ENCODE measurements at regions not wholly inside any gene's neighbourhood (a gene's known extent, or its start where the extent isn't known, plus 50 kb on each side); places are given as distances from the start of the nearest gene placed in this dataset.

DNA sequence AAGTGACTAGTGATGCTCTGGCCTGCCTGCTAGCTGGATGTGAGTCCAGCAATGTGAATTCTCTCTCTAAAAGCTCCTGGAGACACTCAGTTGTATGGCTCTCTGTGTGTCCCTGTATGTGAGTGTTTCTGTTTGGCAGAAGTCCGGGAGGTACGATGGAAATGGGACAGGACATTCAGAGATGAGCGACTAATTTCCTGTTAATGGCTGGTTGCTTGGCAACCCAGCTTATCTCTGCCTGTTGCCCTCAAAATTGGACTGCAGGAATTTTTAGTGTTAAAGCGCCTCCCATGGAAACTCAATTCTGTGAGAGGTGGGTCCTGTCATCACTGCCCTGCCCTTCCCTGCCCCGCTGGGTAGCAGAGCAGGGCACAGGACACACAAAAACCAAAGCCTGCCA, 136.8 kb upstream of the LRFN2 start:
- BruUV-seq (replicated peaks): no TSS peak
- ChIA-PET POLR2A (no interaction called here), CTCF (no interaction called here)
- H3K4me3 ChIP-seq (replicated peaks in 1 of 3; ENCODE audit: insufficient read depth in 1 of 3, low read depth in 1 of 3, low read length in 3 of 3): no peak overlapping the region
- FAIRE-seq (no peak), DNase-seq (ENCODE audit: low read depth, low spot score) (no peak)
- no peak overlapping the region for H3K4me2 ChIP-seq (ENCODE audit: insufficient read depth, low read length)
- peaks cover 12% of the 10 kb centered on the region for H3K4me1 ChIP-seq (ENCODE audit: control insufficient read depth, extremely low read depth, insufficient read depth, low read length)
- no peaks in the 10 kb centered on the region for H3K9me3 ChIP-seq (replicated peaks; ENCODE audit: control insufficient read depth, insufficient read depth, low read length)
- H2AFZ ChIP-seq (ENCODE audit: low read depth, low read length): peak overlapping the region; percentile 36
- no peak overlapping the region for H3K9ac ChIP-seq (replicated peaks; ENCODE audit: extremely low read depth, insufficient read depth, low read length)
- dilution Hi-C loops (cut with MboI; ENCODE audit: extremely low pct_ligation_motif_present, low sequenced_read_pairs): no loop called here
- no peaks in the 10 kb centered on the region for H3K9me1 ChIP-seq (replicated peaks; ENCODE audit: control insufficient read depth, extremely low read depth, insufficient read depth, low read length)
- TF ChIP-seq, protein P1, sequence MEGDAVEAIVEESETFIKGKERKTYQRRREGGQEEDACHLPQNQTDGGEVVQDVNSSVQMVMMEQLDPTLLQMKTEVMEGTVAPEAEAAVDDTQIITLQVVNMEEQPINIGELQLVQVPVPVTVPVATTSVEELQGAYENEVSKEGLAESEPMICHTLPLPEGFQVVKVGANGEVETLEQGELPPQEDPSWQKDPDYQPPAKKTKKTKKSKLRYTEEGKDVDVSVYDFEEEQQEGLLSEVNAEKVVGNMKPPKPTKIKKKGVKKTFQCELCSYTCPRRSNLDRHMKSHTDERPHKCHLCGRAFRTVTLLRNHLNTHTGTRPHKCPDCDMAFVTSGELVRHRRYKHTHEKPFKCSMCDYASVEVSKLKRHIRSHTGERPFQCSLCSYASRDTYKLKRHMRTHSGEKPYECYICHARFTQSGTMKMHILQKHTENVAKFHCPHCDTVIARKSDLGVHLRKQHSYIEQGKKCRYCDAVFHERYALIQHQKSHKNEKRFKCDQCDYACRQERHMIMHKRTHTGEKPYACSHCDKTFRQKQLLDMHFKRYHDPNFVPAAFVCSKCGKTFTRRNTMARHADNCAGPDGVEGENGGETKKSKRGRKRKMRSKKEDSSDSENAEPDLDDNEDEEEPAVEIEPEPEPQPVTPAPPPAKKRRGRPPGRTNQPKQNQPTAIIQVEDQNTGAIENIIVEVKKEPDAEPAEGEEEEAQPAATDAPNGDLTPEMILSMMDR (IDR thresholded peaks at IDR 0.05; ENCODE audit: extremely low read depth in 1 of 2, insufficient read depth in 1 of 2, low read depth in 1 of 2, low read length in 2 of 2): no peak
- peak; percentile 21 for TF ChIP-seq GATA2 (IDR thresholded peaks at IDR 0.05; ENCODE audit: insufficient read depth, insufficient read length, low read depth, low read length)
- no peaks in the 10 kb centered on the region for H3K36me3 ChIP-seq (ENCODE audit: control insufficient read depth in 2 of 2, extremely low read depth in 1 of 2, insufficient read depth in 2 of 2, low read length in 2 of 2)
- H3K27me3 ChIP-seq (ENCODE audit: control insufficient read depth in 2 of 2, insufficient read depth in 2 of 2, low read length in 2 of 2): no peaks in the 10 kb centered on the region
- no peak overlapping the region for H3K27ac ChIP-seq (ENCODE audit: insufficient read depth, low read depth, low read length)
- intact Hi-C loops (cut with micrococcal nuclease): no loop called here
- H3K79me2 ChIP-seq (ENCODE audit: control insufficient read depth, insufficient read depth, low read length): no peaks in the 10 kb centered on the region
- no peaks in the 10 kb centered on the region for H4K20me1 ChIP-seq (replicated peaks; ENCODE audit: control insufficient read depth, extremely low read depth, insufficient read depth, low read length)

- Histone ChIP-seq H3K36me3 (ENCODE audit: control insufficient read depth in 2 of 2, extremely low read depth in 1 of 2, insufficient read depth in 2 of 2, low read length in 2 of 2) (no peaks in the 10 kb centered on the region), H3K9ac (replicated peaks; ENCODE audit: extremely low read depth, insufficient read depth, low read length) (no peak overlapping the region), H2AFZ (ENCODE audit: low read depth, low read length) (no peak overlapping the region), H3K79me2 (ENCODE audit: control insufficient read depth, insufficient read depth, low read length) (no peaks in the 10 kb centered on the region), H3K9me3 (replicated peaks; ENCODE audit: control insufficient read depth, insufficient read depth, low read length) (no peaks in the 10 kb centered on the region), H3K27ac (ENCODE audit: insufficient read depth, low read depth, low read length) (no peak overlapping the region), H3K9me1 (replicated peaks; ENCODE audit: control insufficient read depth, extremely low read depth, insufficient read depth, low read length) (no peaks in the 10 kb centered on the region), H3K4me3 (replicated peaks in 1 of 3; ENCODE audit: insufficient read depth in 1 of 3, low read depth in 1 of 3, low read length in 3 of 3) (no peak overlapping the region), H3K4me1 (ENCODE audit: control insufficient read depth, extremely low read depth, insufficient read depth, low read length) (peaks cover 12% of the 10 kb centered on the region), H4K20me1 (replicated peaks; ENCODE audit: control insufficient read depth, extremely low read depth, insufficient read depth, low read length) (no peaks in the 10 kb centered on the region), H3K27me3 (ENCODE audit: control insufficient read depth in 2 of 2, insufficient read depth in 2 of 2, low read length in 2 of 2) (no peaks in the 10 kb centered on the region), H3K4me2 (ENCODE audit: insufficient read depth, low read length) (no peak overlapping the region)
- dilution Hi-C loops (cut with MboI; ENCODE audit: extremely low pct_ligation_motif_present, low sequenced_read_pairs): no loop called here
- FAIRE-seq (no peak), DNase-seq (ENCODE audit: low read depth, low spot score) (no peak)
- BruUV-seq (replicated peaks): no TSS peak
- no peak for TF ChIP-seq POLR2AphosphoS5 (IDR thresholded peaks at IDR 0.05; ENCODE audit: insufficient read depth, low read depth, low read length)
- TF ChIP-seq, protein P1 (IDR thresholded peaks at IDR 0.05; ENCODE audit: extremely low read depth in 1 of 2, insufficient read depth in 1 of 2, low read depth in 1 of 2, low read length in 2 of 2): no peak
- TF ChIP-seq JUN (IDR thresholded peaks at IDR 0.05; ENCODE audit: borderline replicate concordance, insufficient read depth, insufficient read length, low read depth): no peak
- no peak for TF ChIP-seq EZH2 (IDR thresholded peaks at IDR 0.05; ENCODE audit: borderline replicate concordance, low read depth, low read length, severe bottlenecking)
- no peak for TF ChIP-seq FOS (IDR thresholded peaks at IDR 0.05; ENCODE audit: borderline replicate concordance, insufficient read depth, low read length)
- TF ChIP-seq MYC (IDR thresholded peaks at IDR 0.05; ENCODE audit: low read depth, low read length): no peak
- TF ChIP-seq GATA2 (IDR thresholded peaks at IDR 0.05; ENCODE audit: insufficient read depth, insufficient read length, low read depth, low read length): no peak
- TF ChIP-seq MAX (IDR thresholded peaks at IDR 0.05; ENCODE audit: insufficient read depth, insufficient read length): no peak
- no peak for TF ChIP-seq POLR2A (IDR thresholded peaks at IDR 0.05; ENCODE audit: low read depth, low read length)
- intact Hi-C loops (cut with micrococcal nuclease): no loop called here
- ChIA-PET POLR2A (no interaction called here), CTCF (no interaction called here)
These were observed 135.5 kb upstream of the LRFN2 start for GRCh38 chr6:40722553-40723258.
